Kidney epithelial cell (primary cell): ENCODE measurements at regions not wholly inside any gene's neighbourhood (a gene's known extent, or its start where the extent isn't known, plus 50 kb on each side); places are given as distances from the start of the nearest gene placed in this dataset.
A peak's percentile ranks its signal among the peaks of the same experiment; 100 is the strongest.

Experiments
- DNase-seq: peaks from one replicate; pipeline ENCODE4 v3.0.0-alpha.2; 2010; ENCODE audit warnings: low read depth
- H3K27me3 ChIP-seq: 2 replicates; pipeline ENCODE4 v1.6.0; 2011; ENCODE audit warnings: low read length; ENCODE audit not compliant: control insufficient read depth, insufficient read depth
- H3K36me3 ChIP-seq: 2 replicates; pipeline ENCODE4 v1.5.1; 2011; ENCODE audit warnings: low read length; ENCODE audit not compliant: control insufficient read depth, insufficient read depth
- H3K4me3 ChIP-seq: 2 replicates; pipeline ENCODE4 v1.5.1; 2011; ENCODE audit warnings: low read depth, mild to moderate bottlenecking, control low read depth, low read length
- TF ChIP-seq, protein P1 (sequence below): IDR thresholded peaks from 2 replicates; pipeline ENCODE4 v1.5.1; 2011; ENCODE audit warnings: mild to moderate bottlenecking, moderate library complexity, low read length, control low read depth, inconsistent platforms; ENCODE audit not compliant: insufficient read depth, poor library complexity, severe bottlenecking

DNA sequence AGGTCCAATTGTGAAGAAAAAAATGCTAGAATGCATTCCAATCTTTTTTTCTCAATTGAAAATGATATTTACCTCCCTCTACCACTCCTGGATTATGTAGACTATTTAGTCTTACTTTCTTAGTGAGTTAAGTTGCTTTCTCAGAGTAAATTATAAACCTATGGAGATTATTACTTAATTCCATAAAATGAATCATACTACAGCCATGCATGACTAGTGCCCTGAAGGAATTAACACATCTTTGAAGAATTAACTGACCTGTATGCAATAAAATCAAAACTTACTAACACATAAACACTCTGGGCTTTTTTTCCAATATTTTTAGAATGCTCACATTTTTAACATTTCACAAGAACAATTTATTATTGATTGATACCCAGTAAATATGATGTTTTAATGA, 379.4 kb upstream of the DACH1 start:
- Histone ChIP-seq H3K36me3 (no peaks in the 10 kb centered on the region), H3K4me3 (no peak overlapping the region), H3K27me3 (no peaks in the 10 kb centered on the region)
- TF ChIP-seq, protein P1, sequence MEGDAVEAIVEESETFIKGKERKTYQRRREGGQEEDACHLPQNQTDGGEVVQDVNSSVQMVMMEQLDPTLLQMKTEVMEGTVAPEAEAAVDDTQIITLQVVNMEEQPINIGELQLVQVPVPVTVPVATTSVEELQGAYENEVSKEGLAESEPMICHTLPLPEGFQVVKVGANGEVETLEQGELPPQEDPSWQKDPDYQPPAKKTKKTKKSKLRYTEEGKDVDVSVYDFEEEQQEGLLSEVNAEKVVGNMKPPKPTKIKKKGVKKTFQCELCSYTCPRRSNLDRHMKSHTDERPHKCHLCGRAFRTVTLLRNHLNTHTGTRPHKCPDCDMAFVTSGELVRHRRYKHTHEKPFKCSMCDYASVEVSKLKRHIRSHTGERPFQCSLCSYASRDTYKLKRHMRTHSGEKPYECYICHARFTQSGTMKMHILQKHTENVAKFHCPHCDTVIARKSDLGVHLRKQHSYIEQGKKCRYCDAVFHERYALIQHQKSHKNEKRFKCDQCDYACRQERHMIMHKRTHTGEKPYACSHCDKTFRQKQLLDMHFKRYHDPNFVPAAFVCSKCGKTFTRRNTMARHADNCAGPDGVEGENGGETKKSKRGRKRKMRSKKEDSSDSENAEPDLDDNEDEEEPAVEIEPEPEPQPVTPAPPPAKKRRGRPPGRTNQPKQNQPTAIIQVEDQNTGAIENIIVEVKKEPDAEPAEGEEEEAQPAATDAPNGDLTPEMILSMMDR, result no peak
- DNase-seq, result no peak

DNA sequence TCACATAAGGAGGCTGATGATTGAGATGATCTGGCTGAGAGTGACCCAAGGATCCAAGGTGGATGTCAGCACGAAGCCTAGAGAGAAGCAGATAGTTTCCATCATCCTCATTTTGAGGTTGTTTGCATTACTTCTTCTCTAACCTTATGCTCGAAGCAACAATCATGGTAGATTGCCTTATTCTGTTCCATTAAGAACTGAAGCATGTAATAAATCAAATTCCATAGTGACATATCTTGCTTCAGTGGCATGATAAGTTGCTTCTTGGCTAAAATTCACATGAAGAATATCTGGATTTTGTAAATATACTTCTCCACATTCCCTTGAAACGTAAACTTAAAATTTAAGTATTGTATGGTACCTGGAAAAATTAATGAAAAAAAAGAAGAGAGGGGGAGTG, 377.8 kb upstream of the DACH1 start:
- no peak overlapping the region for H3K4me3 ChIP-seq
- no peaks in the 10 kb centered on the region for H3K27me3 ChIP-seq
- DNase-seq, result no peak
- no peaks in the 10 kb centered on the region for H3K36me3 ChIP-seq
- TF ChIP-seq, protein P1, result no peak

DNA sequence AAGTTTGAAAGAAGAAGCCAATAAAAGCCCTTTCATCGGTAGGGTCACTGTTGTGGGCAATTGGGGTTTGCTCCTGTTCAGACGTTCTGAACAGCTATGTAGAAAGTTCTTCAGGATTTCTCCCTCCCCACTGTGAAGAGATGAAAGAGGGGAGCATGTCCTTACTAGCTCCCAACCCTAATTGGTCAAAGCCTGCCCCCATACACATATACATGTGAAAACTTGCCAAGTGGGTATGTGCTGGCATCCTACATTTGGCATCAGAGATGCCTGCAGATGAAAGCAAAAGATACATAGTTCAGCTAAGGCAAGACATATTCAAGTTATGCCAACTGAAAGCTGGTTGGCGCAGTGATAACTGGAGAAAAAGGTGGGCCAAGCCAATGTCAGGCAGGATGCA, 363.1 kb upstream of the DACH1 start:
- Histone ChIP-seq H3K4me3 (no peak overlapping the region), H3K27me3 (no peaks in the 10 kb centered on the region), H3K36me3 (no peaks in the 10 kb centered on the region)
- no peak for DNase-seq
- TF ChIP-seq, protein P1, result no peak

DNA sequence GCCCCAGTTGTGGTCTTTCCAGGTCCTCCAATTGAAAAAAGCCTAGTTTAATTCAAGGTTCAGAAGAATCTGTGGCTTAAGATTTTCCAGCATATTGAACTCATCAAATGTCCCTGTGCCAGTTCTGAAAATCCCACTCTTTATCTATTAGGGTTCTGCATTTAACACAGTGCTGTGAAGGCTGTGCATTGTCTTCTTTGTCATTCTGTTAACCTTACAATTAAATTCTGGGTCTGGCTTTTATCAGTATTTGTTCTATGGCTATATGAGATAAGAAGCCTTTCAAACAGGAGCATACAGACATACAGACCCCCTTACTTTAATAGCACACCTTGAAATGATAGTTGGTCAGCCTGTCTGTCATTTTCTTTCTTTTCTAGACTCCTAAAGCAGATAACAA, 362.1 kb upstream of the DACH1 start:
- no peak for DNase-seq
- TF ChIP-seq, protein P1, result no peak
- Histone ChIP-seq H3K4me3 (no peak overlapping the region), H3K27me3 (no peaks in the 10 kb centered on the region), H3K36me3 (no peaks in the 10 kb centered on the region)

DNA sequence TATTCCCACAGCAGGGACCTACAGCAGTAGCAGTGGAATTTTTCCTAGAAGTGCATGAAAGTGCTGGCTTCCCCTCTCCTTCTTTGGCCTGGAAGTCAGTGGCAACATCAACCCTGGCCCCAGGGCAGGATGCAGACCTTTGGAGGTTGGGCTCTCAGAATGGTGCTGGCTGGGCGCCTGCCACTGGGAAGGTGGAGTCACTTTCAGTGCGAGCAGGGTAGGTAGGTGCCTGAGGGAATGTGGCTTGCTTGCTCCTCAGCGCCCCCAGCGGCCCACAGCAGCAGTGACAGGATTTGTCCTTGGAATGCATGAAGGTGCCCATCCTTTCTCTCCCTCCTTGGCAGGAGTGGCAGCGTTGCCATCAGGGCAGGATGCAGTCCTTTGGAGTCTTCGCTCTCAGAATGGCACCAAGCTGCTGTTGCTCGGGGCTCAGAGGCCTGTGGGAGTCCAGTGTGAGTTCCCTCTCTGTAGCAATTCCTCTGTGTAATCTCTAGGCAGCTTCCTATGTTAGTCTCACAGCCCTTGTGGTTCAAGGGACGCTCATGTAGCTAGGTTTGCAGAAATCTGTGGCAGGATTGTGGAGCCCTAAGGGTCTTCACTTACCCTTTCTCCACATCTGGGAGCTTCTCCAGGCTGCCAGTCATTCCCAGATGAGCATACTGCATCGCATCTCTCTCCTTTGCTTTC, 354.4 kb upstream of the DACH1 start:
- TF ChIP-seq, protein P1, result peak; percentile 75
- no peaks in the 10 kb centered on the region for H3K27me3 ChIP-seq
- no peak for DNase-seq

DNA sequence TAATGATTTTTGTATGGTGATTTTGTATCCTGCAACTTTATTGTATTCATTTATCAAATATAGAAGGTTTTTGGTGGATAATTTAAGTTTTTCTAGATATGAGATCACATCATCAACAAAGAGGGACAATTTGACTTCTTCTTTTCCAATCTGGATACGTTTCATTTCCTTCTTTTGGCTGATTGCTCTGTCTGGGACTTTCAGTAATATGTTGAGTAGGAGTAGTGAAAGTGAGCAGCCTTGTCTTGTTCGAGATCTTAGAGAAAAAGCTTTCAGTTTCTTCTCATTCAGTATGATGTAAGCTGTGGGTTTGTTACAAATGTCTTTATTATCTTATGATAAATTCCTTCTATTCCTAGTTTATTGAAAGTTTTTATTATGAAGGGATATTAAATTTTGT, 352.0 kb upstream of the DACH1 start:
- no peak for DNase-seq
- no peaks in the 10 kb centered on the region for H3K27me3 ChIP-seq
- TF ChIP-seq, protein P1, result no peak
- H3K4me3 ChIP-seq, result no peak overlapping the region
- H3K36me3 ChIP-seq, result no peaks in the 10 kb centered on the region

More for the DNA sequence above, 354.4 kb upstream of the DACH1 start:
- Histone ChIP-seq H3K4me3 (no peak overlapping the region), H3K36me3 (no peaks in the 10 kb centered on the region)
